ENCODE measurements at regions not wholly inside any gene's neighbourhood (a gene's known extent, or its start where the extent isn't known, plus 50 kb on each side); places are given as distances from the start of the nearest gene placed in this dataset.

GRCh38 chr21:20728691-20729090 lies 269.5 kb upstream of the NCAM2 start:
- no peak for DNase-seq

- no peak for DNase-seq
Observed at GRCh38 chr21:20729376-20729775, 268.8 kb upstream of the NCAM2 start.

GRCh38 chr21:20730441-20730840 lies 267.8 kb upstream of the NCAM2 start:
- DNase-seq: no peak

- DNase-seq: no peak
Observed at GRCh38 chr21:20735257-20735656, 263.0 kb upstream of the NCAM2 start.

GRCh38 chr21:20737227-20737913 lies 260.8 kb upstream of the NCAM2 start:
- DNase-seq: no peak

GRCh38 chr21:20739421-20739820 lies 258.8 kb upstream of the NCAM2 start:
- no peak for DNase-seq

- DNase-seq: no peak
Observed at GRCh38 chr21:20741445-20741844, 256.8 kb upstream of the NCAM2 start.

GRCh38 chr21:20760221-20760620 lies 238.0 kb upstream of the NCAM2 start:
- no peak for DNase-seq

GRCh38 chr21:20774737-20775136 lies 223.5 kb upstream of the NCAM2 start:
- DNase-seq: no peak

GRCh38 chr21:20779321-20779720 lies 218.9 kb upstream of the NCAM2 start:
- no peak for DNase-seq

GRCh38 chr21:20783611-20784010 lies 214.6 kb upstream of the NCAM2 start:
- no peak for DNase-seq

- no peak for DNase-seq
Observed at GRCh38 chr21:20789729-20790500, 208.3 kb upstream of the NCAM2 start.

- DNase-seq: no peak
Observed at GRCh38 chr21:20800106-20800505, 198.1 kb upstream of the NCAM2 start.

GRCh38 chr21:20802201-20802600 lies 196.0 kb upstream of the NCAM2 start:
- no peak for DNase-seq

GRCh38 chr21:20802631-20803260 lies 195.5 kb upstream of the NCAM2 start:
- DNase-seq: no peak

GRCh38 chr21:20811702-20812101 lies 186.5 kb upstream of the NCAM2 start:
- DNase-seq: no peak

- DNase-seq: no peak
Observed at GRCh38 chr21:20814090-20814489, 184.1 kb upstream of the NCAM2 start.

- DNase-seq: no peak
Observed at GRCh38 chr21:20822666-20823065, 175.5 kb upstream of the NCAM2 start.

- DNase-seq: no peak
Observed at GRCh38 chr21:20852866-20853265, 145.3 kb upstream of the NCAM2 start.

- no peak for DNase-seq
Observed at GRCh38 chr21:20856926-20857325, 141.3 kb upstream of the NCAM2 start.

- DNase-seq: no peak
Observed at GRCh38 chr21:20874202-20874601, 124.0 kb upstream of the NCAM2 start.

GRCh38 chr21:20875742-20876141 lies 122.5 kb upstream of the NCAM2 start:
- DNase-seq: no peak

- no peak for DNase-seq
Observed at GRCh38 chr21:20877976-20878375, 120.2 kb upstream of the NCAM2 start.

Measured in SW 1271 (cell line).